NCI-H1048 (cell line): ENCODE measurements at regions not wholly inside any gene's neighbourhood (a gene's known extent, or its start where the extent isn't known, plus 50 kb on each side); places are given as distances from the start of the nearest gene placed in this dataset.

Experiments
- DNase-seq: peaks from one replicate; lab custom pipeline; 2025; lab: John Stamatoyannopoulos, UW

DNA sequence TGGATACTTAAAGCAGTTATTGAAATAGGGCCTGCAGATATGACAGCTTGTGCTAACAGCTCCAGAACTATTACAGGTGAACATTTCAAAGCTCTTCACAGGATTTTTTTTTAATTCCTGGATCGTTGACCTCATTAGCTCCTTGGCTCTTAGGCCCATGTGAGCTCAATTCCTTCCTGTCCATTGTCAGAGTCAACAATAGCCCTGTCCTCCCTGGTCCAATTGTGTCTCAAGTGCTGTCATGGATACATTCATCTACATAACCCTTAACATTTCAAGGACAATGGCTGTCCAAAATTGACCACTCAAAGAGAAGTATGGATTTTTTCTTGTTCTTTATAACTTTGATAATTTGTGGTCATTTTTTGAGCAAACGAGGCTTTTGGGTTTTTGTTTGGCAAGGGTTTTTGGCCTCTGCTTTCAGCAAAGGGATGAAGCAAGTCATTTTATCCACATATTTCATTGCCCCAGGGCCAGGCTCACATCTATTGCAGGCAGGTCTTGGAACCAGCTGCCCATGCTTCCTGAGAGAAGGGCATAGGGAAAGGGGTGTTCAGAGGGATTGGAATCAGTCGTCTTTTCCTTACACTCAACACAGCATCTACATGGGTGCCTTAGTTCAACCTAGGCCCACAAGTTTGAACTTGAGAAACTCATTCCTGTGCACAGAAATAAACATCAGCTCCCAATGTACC lies 282.1 kb downstream of the TPBG start:
- DNase-seq, result no peak

DNA sequence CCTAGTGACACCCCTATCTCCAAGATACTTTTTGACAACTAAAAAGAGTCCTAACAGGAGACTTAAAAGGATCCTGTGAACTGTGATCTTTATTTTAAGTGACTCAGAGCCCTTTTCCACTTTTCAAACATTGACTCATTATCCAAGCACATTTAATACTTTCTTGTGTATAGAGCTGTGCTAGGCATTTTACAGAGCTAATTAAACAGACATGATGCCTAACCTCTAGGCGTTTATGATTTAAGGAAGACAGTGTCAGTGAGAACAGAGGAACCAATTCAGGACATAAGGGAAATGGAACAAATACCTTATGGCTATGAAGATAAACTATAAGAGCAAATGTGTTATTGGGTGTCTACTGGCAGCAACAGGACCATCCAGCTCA lies 282.6 kb downstream of the TPBG start:
- no peak for DNase-seq

DNA sequence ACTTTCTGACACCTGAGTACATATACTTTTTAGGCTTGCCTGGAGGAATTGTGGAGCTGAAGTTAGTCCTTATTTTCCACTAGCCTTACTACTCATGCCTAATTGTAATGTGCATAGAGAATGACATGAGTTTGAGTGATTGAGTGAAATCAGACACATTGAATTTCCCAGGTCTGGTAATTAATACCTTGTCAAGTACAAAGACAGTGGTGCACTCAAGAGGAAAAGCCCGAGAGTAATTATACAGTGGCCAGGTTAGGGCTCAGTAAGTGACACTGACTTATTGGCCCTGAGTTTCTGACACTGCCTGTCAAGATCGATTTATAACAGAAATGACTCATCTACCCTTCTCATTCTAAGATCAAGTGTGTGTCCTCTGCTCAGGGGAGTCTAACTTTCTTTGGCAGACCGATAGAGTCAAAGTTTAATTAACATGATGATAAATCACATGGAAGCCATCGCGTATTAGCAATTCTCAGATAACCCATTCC lies 288.3 kb downstream of the TPBG start:
- no peak for DNase-seq

DNA sequence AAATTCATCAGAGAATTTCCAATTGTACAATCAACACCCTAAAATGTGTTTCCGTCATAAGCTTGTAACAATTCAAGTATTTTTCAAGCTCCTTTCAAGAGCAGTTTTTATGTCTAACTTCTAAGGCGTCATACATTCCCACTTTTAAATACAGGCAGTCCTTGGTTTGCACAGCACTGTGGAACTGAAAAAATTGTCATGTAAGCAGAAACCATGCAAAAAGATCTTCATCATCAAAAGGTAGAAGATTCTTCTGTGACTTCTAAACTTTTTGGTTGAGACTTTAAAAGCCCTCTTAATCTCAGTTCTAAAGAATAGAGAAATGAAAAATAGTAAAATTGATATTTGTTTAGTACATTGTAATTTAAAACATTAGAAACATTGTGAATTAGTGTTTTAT lies 315.6 kb downstream of the TPBG start:
- no peak for DNase-seq

DNA sequence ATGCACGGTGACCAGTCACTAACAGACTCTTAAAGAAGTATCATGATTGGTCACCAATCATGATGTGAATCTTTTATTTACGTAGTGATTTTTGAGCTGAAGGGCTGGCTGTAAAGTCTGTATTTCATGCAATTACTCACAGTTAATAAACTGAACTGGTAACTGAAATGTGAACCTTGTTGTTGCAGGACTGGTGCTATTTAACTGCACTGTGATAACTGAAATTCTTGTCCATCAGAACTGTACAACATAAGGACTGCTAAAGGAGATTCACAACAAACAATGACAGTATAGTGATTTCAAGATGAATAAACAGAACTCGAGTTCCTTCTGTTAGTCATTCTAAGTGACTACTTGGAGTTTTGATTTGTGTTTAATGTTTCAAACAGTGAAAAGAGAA lies 316.6 kb downstream of the TPBG start:
- DNase-seq, result no peak

DNA sequence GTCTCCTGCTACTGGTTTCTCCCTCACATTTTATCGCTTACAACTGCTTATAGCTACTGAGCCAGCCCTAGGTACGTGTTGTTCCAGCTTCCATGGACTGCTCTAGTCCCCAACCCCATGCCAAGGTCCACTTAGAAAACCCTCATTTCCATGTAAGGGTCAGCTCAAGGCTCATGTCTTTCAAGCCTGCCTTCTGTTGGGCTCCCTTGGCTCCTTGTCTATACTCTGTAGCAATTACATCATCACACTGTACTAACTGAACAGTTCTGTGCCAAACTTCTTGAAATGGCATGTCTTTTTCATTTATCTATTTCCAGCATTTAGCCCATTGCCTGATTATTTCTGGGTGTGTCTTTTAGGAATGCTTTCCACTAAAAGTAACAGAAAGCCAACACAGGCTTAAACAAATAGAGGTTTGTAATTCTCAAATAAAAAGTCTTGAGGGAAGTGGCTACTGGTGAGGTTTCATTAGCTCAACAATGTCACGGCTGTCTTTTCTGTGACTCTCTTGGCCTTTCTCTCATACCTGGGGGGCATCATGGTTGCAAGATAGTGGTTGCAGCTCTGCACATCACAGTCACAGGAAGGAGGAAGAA lies 317.6 kb downstream of the TPBG start:
- DNase-seq, result no peak

DNA sequence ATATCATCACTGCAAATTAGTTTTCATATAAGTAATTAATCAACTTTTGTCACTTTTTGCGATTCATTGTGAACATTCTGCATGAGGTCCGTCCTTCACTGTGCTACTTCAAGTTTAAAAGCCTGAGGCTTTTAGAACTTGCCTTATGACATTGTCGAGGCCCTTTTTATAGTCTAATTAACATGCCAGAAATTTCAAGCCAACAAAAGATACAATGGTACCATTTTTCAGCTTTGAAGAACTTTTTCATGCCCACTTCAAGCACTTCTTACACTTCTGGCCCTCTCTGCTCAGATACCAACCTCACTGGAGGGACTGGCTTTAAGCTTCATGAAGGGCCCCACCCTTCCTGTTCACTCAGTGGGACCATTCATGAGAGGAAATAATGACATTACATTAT lies 323.1 kb downstream of the TPBG start:
- no peak for DNase-seq

DNA sequence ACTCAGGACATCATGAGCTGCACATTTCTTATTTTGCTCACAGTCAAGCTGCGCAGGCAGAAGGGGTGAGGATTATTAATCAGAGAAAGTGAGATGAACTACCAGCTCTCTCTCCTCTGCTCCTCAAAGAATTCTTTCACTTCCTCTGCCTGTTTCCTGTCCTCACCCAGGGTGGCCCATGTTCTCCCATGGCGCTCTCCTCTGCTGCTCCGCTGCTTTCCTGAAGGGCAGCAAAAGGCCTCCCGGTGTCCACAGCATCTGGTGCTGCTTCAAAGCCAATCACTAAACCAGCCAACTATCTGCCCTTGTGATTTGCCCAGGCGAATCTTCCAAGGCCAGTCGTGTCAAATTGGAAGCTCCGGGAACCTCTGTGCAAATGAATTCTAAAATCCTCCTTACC lies 324.2 kb downstream of the TPBG start:
- DNase-seq, result no peak

DNA sequence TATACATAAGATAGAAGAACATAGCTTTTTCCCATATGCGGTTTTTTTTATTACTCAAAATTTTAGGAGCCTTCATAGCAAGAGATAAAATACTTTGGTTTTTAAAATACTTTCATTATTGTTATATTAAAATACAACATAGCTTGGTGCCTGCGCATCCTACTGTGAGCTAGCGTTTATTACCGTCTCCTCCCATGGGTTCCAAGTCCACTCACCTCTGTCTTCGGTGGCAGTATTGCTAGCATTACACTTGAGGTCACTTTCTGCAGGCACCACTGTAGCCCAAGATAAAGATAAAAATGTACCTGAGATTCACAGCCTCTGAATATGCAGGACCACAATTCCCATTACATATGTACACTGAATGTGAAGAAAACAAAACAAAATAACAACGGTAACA lies 326.7 kb downstream of the TPBG start:
- DNase-seq, result no peak

DNA sequence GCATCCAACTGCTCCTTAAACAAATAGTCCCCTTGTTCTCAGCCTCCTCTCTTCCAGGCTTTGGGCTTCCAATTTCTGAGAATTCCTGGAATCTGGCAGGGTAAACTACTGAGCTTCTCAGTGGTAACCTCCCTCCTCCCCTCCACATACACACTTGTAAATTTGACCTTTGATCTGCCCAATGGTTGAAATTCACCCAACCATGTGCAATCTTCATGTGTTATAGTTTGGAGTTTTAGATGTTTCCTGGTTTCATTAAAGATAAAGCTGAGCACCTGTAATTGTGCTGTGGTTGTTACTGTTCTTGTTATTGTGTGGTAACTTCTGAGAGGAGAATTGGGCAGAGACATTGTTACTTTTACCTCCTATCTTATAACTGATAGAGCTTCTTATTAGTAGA lies 328.4 kb downstream of the TPBG start:
- DNase-seq, result no peak

DNA sequence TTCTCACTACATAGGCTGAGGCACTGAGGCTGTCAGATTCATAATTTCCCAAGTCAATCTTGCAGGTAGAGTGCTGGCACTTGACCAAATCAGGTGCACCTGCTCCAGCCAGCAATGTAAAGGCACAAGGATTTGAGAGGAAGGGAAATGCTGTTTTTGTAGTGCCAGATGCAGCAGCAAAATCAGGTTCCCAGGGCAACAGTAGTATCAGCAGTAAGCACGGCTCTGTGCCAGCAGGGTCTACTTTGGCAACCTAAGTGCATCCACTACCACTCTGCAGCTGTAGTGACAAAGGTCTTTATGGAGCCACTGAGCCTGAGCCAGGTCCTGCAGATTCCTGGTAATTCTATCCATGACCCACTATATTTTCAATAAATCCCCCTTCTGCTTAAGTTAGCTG lies 329.5 kb downstream of the TPBG start:
- DNase-seq, result no peak

DNA sequence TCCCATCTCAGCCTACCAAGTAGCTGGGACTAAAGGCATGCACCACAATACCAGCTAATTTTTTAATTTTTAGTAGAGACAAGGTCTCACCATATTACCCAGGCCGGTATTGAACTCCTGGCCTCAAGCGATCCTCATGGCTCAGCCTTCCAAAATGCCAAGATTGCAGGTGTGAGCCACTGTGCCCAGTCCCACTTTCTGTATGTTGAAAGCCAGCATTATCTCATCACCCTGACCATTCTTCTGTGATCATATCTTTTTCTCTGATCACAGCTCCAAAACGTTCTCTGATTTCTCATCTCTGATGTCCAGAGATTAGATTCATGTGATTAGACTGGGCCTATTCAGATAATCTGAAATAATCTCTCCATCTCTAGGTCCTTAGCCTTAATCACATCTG lies 337.7 kb downstream of the TPBG start:
- DNase-seq, result no peak

DNA sequence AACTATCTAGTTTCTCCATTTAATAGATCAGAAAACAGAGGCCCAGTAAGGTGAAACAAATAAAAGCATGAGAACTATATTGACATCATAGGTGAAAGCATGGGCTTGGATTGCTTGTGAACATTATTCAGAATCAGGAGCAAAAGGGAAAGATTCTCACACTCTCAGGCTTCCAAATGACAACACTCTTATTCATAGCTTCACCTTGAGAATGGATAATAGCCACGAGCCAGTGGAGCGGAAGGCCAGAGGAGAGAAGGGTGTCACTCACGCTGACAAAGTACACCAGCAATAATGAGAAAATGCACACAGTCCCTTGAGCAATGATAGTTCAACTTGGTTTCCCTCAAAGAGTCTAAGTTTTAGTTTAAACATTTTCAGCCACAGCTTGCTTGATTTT lies 339.0 kb downstream of the TPBG start:
- DNase-seq, result no peak

DNA sequence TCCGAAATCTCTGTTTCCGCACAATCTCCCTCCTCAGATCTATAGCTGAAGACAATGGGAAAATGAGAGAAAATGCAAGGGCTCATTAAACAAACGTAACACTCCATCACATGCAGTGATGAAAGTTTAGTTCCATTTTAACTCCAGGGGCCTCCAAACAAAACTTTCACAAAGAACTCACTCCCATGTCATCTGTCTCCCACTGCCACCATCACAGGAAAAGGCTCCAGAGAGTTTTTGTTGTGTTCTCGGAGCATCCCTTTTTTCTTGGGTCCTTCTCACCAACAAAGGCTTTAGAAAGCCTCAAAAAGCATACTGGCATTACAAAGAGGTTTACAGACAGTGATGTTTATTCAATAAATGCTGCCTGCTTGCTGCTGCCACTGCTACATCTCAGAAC lies 339.6 kb downstream of the TPBG start:
- no peak for DNase-seq

DNA sequence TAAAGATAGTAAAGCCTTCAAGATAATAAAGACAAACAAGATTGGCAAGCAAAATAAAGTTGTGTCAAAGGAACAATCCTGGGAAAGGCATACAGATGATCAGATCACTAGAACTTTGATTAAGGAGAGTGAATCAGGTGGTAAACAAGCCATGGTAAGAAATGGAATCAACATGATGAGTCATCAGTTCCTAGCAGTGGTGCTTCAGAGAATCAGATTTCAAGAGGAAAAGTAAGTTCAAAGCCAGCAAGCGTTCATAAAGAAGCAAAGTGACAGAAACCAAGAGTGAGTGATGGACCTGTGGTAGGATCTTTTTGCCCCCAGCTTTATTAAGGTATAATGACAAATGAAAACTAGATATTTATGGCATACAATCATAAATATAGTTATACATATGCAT lies 340.4 kb downstream of the TPBG start:
- DNase-seq, result no peak

DNA sequence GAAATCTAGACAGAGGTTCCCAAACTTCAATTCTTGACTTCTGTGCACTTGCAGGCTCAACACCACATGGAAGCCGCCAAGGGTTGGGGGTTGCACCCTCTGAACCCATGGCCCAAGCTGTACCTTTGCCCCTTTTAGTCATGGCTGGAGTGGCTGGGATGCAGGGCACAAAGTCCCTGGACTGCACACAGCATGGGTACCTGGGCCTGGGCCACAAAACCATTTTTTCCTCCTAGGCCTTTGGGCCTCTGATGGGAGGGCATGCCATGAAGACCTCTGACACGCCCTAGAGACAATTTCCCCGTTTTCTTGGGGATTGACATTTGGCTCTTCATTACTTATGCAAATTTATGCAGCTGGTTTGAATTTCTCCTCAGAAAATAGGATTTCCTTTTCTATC lies 342.0 kb downstream of the TPBG start:
- DNase-seq, result no peak

DNA sequence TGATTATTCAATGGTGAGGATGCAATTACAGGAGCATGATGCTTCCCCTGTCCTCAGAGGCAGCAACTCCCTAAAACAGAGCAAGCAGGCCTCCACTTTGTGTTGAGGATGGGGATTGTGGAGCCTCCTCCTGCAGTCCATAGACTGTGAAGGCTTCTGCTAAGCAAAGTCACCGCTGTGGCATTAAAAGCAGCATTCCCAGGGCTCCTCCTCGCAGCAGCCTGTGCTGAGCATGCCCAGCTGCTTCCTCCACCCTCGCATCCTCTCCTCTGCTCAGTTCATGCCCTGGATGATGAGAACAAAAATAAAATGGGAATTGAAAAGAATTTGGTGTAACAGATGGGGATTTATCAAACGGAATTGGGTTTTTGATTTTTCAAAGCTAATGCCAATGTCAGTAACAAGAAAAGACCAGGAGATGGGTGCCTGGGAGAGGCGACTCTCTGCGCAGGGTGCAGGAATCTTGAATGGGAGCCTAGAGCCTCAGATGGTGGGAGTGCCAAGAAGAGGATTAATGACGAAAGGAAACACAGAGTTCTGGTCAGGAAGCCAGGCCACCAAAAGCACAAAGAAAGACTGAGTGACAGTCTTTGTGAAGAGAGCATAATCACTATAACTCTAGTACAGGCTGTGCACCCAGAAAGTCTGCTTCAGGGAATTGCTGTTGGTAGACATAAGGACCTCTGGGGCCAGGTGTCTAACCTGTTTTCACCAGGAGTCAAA lies 347.6 kb downstream of the TPBG start:
- no peak for DNase-seq

DNA sequence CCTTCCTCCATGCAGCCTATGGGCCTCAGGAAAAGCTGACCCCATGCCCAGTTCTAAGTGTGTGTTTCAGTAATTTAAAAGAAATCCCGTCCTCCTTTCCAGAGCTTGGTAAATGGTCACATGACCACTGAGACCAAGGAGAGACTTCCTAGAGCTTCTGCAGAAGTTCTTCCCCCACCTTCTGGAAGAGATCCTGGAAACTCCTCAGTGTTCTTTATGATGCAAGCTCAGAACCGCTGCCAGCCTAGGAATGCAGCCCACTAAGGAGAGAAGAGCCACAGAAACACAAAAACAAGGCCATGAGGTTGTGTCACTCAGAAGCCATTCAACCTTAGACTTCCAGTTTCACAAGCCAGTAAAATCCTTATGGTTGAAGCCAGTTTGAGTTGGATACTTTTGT lies 348.4 kb downstream of the TPBG start:
- DNase-seq, result no peak

DNA sequence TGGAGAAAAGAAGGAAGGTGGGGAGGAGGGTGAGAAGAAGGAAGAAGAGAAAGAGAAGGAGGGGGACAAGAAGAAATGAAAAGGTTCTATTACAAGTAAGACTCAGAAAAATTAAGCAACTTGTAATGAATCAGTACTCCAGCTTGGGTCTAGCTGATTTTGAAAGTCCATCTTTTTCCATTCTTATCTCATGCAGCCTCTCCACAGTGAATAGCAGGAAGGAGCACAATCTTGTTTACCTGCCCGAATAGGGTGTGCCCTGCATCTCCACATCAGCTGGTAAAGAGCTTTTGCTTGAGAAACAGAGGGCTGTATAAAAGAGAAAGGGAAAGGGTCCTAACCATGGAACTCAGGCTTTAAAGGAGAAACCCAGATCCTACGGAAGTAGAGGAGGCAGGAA lies 348.8 kb downstream of the TPBG start:
- DNase-seq, result no peak

DNA sequence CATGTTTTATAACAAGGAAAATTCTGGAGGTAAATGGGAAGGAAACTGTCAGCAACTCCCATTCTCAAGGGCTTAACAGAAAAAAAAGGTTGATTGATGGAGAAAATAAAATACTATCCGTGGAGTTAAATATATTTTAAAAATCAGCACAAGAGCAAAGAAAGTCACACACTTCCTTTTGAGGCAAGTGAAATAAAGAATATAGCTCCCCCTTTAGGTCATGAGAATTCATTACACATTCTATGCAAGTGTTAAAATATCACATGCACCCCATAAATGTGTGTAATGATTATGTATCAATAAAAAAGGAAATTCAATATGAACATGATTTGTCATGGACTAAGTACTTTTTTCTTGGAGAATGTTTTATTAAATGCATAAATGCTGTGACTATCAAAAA lies 349.2 kb downstream of the TPBG start:
- DNase-seq, result no peak

DNA sequence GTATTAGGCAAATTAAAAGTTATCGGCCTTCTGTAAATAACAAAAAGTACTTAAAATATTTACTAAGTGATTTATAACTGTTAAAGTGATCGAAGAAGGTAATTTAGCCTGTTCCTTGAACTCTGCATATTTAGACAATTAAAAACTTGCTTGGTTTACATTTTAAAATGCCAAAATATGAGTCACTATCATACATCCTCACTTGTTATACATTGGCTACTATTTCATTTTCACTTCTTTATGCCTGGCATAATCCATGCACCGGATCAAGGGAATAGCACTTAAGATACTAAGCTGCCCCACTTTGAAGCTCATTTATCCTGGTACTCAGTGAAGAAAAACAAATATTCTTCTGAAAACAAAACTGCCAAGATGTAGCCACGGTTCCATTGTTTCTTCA lies 344.6 kb downstream of the UBE3D start:
- DNase-seq, result no peak

DNA sequence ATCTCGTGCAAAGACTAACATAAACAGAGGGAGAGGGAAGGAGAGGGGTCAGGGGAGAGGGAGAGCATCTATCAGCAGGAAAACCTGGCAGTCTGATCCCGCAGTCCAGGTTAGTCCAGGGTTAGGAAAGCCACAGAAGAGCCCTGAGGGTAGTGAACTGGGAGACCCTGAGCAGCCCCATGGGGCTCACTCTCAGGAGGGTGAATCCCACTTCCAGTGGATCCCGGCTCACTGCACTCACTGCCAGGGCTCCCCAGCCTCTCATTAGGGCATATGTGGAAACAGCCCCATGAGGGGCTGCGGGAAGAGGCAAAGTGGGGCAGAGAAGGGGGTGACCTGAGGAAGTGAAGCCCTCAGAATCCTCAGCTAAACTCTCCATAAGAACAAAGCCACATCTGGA lies 329.9 kb downstream of the UBE3D start:
- DNase-seq, result no peak

DNA sequence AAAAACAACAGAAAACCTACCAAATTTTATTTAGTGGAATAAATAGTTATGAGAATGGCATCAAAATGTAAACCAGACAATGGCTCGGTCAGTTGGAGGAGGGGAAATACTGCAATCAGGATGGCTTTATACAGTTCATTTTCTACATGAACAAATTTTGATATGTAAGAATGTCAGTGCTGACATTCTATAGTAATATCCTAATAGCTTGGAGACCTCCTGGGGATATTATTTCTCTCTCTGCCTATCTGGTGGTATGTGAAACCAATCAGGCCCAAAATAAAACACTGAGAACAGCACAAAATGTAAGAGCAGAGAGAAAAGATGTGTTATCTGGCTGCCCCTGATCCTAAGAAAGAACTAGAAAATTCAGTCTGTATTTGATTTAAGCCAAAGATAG lies 327.7 kb downstream of the UBE3D start:
- DNase-seq, result no peak

DNA sequence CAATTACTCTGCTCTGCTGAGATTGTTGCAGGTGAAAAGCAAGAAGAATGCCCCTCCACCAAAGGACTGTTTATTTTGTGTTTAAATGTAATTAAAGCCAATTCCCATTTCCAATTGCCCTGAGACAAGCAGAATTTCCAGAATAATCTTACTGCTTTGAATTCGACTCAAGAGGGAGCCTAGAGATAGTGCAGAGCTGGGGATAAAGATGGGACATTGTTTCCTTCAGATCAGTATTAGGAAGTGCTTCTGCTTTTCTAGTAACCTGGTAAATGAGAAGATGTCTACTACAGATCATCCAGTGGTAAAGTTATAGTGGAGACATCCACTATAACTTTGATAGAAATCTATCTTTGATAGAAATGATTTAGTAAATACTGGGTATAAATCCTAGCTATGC lies 326.9 kb downstream of the UBE3D start:
- no peak for DNase-seq
